ENCODE measurements at regions not wholly inside any gene's neighbourhood (a gene's known extent, or its start where the extent isn't known, plus 50 kb on each side); places are given as distances from the start of the nearest gene placed in this dataset.

- no peak for TF ChIP-seq CTCF (conservative IDR thresholded peaks at IDR 0.05; ENCODE audit: low read depth, low read length)
- no peak for TF ChIP-seq EZH2 (IDR thresholded peaks at IDR 0.05; ENCODE audit: borderline replicate concordance, low read depth, low read length, poor library complexity, severe bottlenecking)
These were observed 683.5 kb upstream of the SALL3 start for GRCh38 chr18:78296166-78296565.
